ENCODE measurements at regions not wholly inside any gene's neighbourhood (a gene's known extent, or its start where the extent isn't known, plus 50 kb on each side); places are given as distances from the start of the nearest gene placed in this dataset.

GRCh38 chr12:67578976-67579661, 69.4 kb upstream of the DYRK2 start (continued):
- TF ChIP-seq ATF3 (IDR thresholded peaks at IDR 0.05) = no peak
- no peak for TF ChIP-seq FOSL1 (IDR thresholded peaks at IDR 0.05; ENCODE audit: low read depth)

- Histone ChIP-seq H3K4me3 (replicated peaks in 1 of 2; ENCODE audit: low read depth in 1 of 2, low read length in 2 of 2) (no peak overlapping the region), H3K9ac (ENCODE audit: low read length) (no peak overlapping the region), H3K27ac (ENCODE audit: low read depth, low read length) (no peak overlapping the region), H3K4me1 (ENCODE audit: control insufficient read depth in 1 of 2, insufficient read depth in 2 of 2, low read length in 2 of 2) (no peaks in the 10 kb centered on the region), H3K4me2 (ENCODE audit: low read length) (no peak overlapping the region), H3K9me3 (ENCODE audit: control insufficient read depth in 1 of 2, insufficient read depth in 1 of 2, low read depth in 1 of 2, low read length in 2 of 2) (no peaks in the 10 kb centered on the region), H4K20me1 (ENCODE audit: insufficient read depth) (no peaks in the 10 kb centered on the region), H3K9me2 (ENCODE audit: insufficient read depth) (no peaks in the 10 kb centered on the region), H3K79me2 (ENCODE audit: insufficient read depth, low read length) (no peaks in the 10 kb centered on the region), H3K27me3 (ENCODE audit: insufficient read depth, low read length) (no peaks in the 10 kb centered on the region), H3K36me3 (ENCODE audit: control insufficient read depth in 1 of 2, insufficient read depth in 2 of 2, low read length in 2 of 2) (no peaks in the 10 kb centered on the region), H2AFZ (ENCODE audit: low read depth, low read length, poor library complexity, severe bottlenecking) (no peak overlapping the region)
- TF ChIP-seq FOSL1 (IDR thresholded peaks at IDR 0.05; ENCODE audit: low read depth) (no peak), MAX (IDR thresholded peaks at IDR 0.05) (no peak), ZNF274 (IDR thresholded peaks at IDR 0.05; ENCODE audit: low read depth, low read length) (no peak), EGR1 (IDR thresholded peaks at IDR 0.05; ENCODE audit: low read depth) (no peak), JUND (IDR thresholded peaks at IDR 0.05) (no peak), YY1 (IDR thresholded peaks at IDR 0.05; ENCODE audit: extremely low read depth, insufficient replicate concordance, low read depth, low read length) (no peak), EZH2phosphoT487 (IDR thresholded peaks at IDR 0.05; ENCODE audit: borderline replicate concordance) (no peak), SRF (IDR thresholded peaks at IDR 0.05; ENCODE audit: low read depth) (no peak), REST (IDR thresholded peaks at IDR 0.05; ENCODE audit: low read depth) (no peak), CTCF (IDR thresholded peaks at IDR 0.05 in 2 of 3, conservative IDR thresholded peaks at IDR 0.05 in 1 of 3; ENCODE audit: borderline replicate concordance in 1 of 3, insufficient read depth in 1 of 3, low read depth in 2 of 3, low read length in 2 of 3) (no peak), SP1 (IDR thresholded peaks at IDR 0.05; ENCODE audit: low read depth) (no peak), ZBTB33 (IDR thresholded peaks at IDR 0.05; ENCODE audit: extremely low read depth, insufficient replicate concordance, low read length) (no peak), CEBPB (IDR thresholded peaks at IDR 0.05; ENCODE audit: low read depth) (no peak)
- CTCF ChIA-PET = no interaction called here
- no TSS peak for BruUV-seq (replicated peaks)
- ATAC-seq (no peak), DNase-seq (ENCODE audit: low read depth, low spot score) (no peak)
- POLR2A ChIA-PET = no interaction called here
- intact Hi-C loops (cut with micrococcal nuclease) = no loop called here
- RAD21 ChIA-PET (ENCODE audit: low non-redundant PET in 1 of 2, low total read pairs in 2 of 2, uncharacterized antibody in 2 of 2, unreplicated experiment in 2 of 2) = no interaction called here
These were observed 68.9 kb upstream of the DYRK2 start for GRCh38 chr12:67579662-67580003.
